Femur (tissue), 1 donor: ENCODE measurements at regions not wholly inside any gene's neighbourhood (a gene's known extent, or its start where the extent isn't known, plus 50 kb on each side); places are given as distances from the start of the nearest gene placed in this dataset.
"Not testable (repeated sequence)": the region's sequence is repeated elsewhere in the genome, so short reads cannot be mapped to it uniquely, and the experiment has no call there.

ENCODE experiments used
- DNase-seq: peaks from one replicate; pipeline ENCODE4 v3.0.0-alpha.2; 2017

- not testable (repeated sequence) for DNase-seq
Observed at GRCh38 chrX:140633105-140633504, 76.5 kb upstream of the LINC00632 start.

- DNase-seq, result no peak
Observed at GRCh38 chrX:140608111-140608510, 101.4 kb upstream of the LINC00632 start.

- DNase-seq, result no peak
Observed at GRCh38 chrX:140602140-140602539, 97.3 kb upstream of the SOX3 start.

GRCh38 chrX:140599851-140600250 lies 95.0 kb upstream of the SOX3 start:
- no peak for DNase-seq

GRCh38 chrX:140589657-140590056 lies 84.8 kb upstream of the SOX3 start:
- no peak for DNase-seq

GRCh38 chrX:140586951-140587350 lies 82.1 kb upstream of the SOX3 start:
- DNase-seq, result no peak

- DNase-seq, result no peak
Observed at GRCh38 chrX:140580478-140580877, 75.6 kb upstream of the SOX3 start.

- peak; percentile 19 for DNase-seq
Observed at GRCh38 chrX:140572724-140573123, 67.9 kb upstream of the SOX3 start.

- no peak for DNase-seq
Observed at GRCh38 chrX:140563893-140564292, 59.0 kb upstream of the SOX3 start.
